DOHH2 (cell line): ENCODE measurements at regions not wholly inside any gene's neighbourhood (a gene's known extent, or its start where the extent isn't known, plus 50 kb on each side); places are given as distances from the start of the nearest gene placed in this dataset.

Experiments used
- CTCF ChIP-seq: fragments of 200-600 bp; sonication (generic); IDR thresholded peaks from one replicate; pipeline ENCODE4 v1.5.1; 2014; ENCODE audit warnings: antibody characterized with exemption, mild to moderate bottlenecking, low read depth, low read length; ENCODE audit not compliant: poor library complexity, severe bottlenecking
- EZH2phosphoT487 ChIP-seq: fragments of 200-600 bp; sonication (generic); IDR thresholded peaks from 2 replicates; pipeline ENCODE4 v1.6.1; 2017; ENCODE audit warnings: borderline replicate concordance, mild to moderate bottlenecking, antibody characterized with exemption, low read length, moderate library complexity, mixed read lengths

GRCh38 chr7:46993396-46993795 is 588.5 kb downstream of the TNS3 start:
- no peak for TF ChIP-seq CTCF
- no peak for TF ChIP-seq EZH2phosphoT487
